HEK293 (cell line): ENCODE measurements at regions not wholly inside any gene's neighbourhood (a gene's known extent, or its start where the extent isn't known, plus 50 kb on each side); places are given as distances from the start of the nearest gene placed in this dataset.

Source experiments
- CTCF ChIA-PET: fragments of 350-600 bp; formaldehyde crosslinking; extraction: SDS; loops from one replicate; lab custom pipeline; 2021; ENCODE audit warnings: antibody characterized with exemption; lab: Yijun Ruan, JAX
- POLR2A ChIA-PET: fragments of 300-600 bp; formaldehyde crosslinking; extraction: SDS; loops from one replicate; lab custom pipeline; 2020; ENCODE audit warnings: antibody characterized with exemption, inconsistent platforms; lab: Yijun Ruan, JAX
- H3K27ac ChIP-seq: fragments of 200-500 bp; sonication (Bioruptor generic); 2 replicates; pipeline ENCODE4 v1.5.1; 2014; ENCODE audit warnings: low read depth, low read length, control low read depth, inconsistent platforms; ENCODE audit errors: extremely low read depth
- H3K36me3 ChIP-seq, 2 experiments: fragments of 200-500 bp in 1 of 2; sonication (Bioruptor generic) in 1 of 2; 1 replicate in 1 of 2; 2 replicates in 1 of 2; pipeline ENCODE4 v1.5.1; 2014 to 2017; ENCODE audit warnings: inconsistent platforms in 2 of 2, low read length in 2 of 2; ENCODE audit not compliant: control insufficient read depth in 2 of 2, insufficient read depth in 1 of 2
- H3K4me1 ChIP-seq: fragments of 200-500 bp; sonication (Bioruptor generic); 2 replicates; pipeline ENCODE4 v1.5.1; 2014; ENCODE audit warnings: mild to moderate bottlenecking, low read length, inconsistent platforms; ENCODE audit not compliant: control insufficient read depth, insufficient read depth
- H3K4me3 ChIP-seq: 2 replicates; pipeline ENCODE4 v1.5.1; 2011; ENCODE audit warnings: low read depth, mild to moderate bottlenecking, control low read depth, low read length, moderate library complexity
- H3K9me3 ChIP-seq: fragments of 200-500 bp; sonication (Bioruptor generic); 2 replicates; pipeline ENCODE4 v1.5.1; 2014; ENCODE audit warnings: low read depth, low read length, inconsistent platforms; ENCODE audit not compliant: control insufficient read depth, insufficient read depth
- PRDM1 ChIP-seq: fragments of 450-650 bp; formaldehyde crosslinking; IDR thresholded peaks from 2 replicates; pipeline ENCODE4; 2016; ENCODE audit warnings: missing biosample characterization, missing genetic modification characterization
- SCRT2 ChIP-seq: fragments of 450-650 bp; formaldehyde crosslinking; IDR thresholded peaks from 2 replicates; pipeline ENCODE4 v1.5.1; 2016; ENCODE audit warnings: missing biosample characterization, missing genetic modification characterization
- ZBTB17 ChIP-seq: fragments of 450-650 bp; formaldehyde crosslinking; IDR thresholded peaks from 2 replicates; pipeline ENCODE4 v1.5.1; 2016; ENCODE audit warnings: missing biosample characterization, missing genetic modification characterization
- ZNF10 ChIP-seq: fragments of 450-650 bp; formaldehyde crosslinking; IDR thresholded peaks from 2 replicates; pipeline ENCODE4 v1.5.1; 2017; ENCODE audit warnings: missing biosample characterization, missing genetic modification characterization
- ZNF121 ChIP-seq: fragments of 450-650 bp; formaldehyde crosslinking; IDR thresholded peaks from 2 replicates; pipeline ENCODE4 v1.5.1; 2016; ENCODE audit warnings: missing biosample characterization, missing genetic modification characterization
- ZNF138 ChIP-seq: fragments of 450-650 bp; formaldehyde crosslinking; IDR thresholded peaks from 2 replicates; pipeline ENCODE4 v1.5.1; 2016; ENCODE audit warnings: missing biosample characterization, missing genetic modification characterization, borderline replicate concordance
- ZNF169 ChIP-seq: fragments of 450-650 bp; formaldehyde crosslinking; IDR thresholded peaks from 2 replicates; pipeline ENCODE4 v1.5.1; 2016; ENCODE audit warnings: missing biosample characterization, missing genetic modification characterization
- ZNF221 ChIP-seq: fragments of 450-650 bp; formaldehyde crosslinking; IDR thresholded peaks from 2 replicates; pipeline ENCODE4 v1.5.1; 2017; ENCODE audit warnings: missing biosample characterization, missing genetic modification characterization, borderline replicate concordance
- ZNF354C ChIP-seq: fragments of 450-650 bp; formaldehyde crosslinking; IDR thresholded peaks from 2 replicates; pipeline ENCODE4 v1.5.1; 2016; ENCODE audit warnings: missing biosample characterization, missing genetic modification characterization, low read depth, borderline replicate concordance
- ZNF426 ChIP-seq: fragments of 450-650 bp; formaldehyde crosslinking; IDR thresholded peaks from 2 replicates; pipeline ENCODE4 v1.5.1; 2017; ENCODE audit warnings: missing biosample characterization, missing genetic modification characterization, mild to moderate bottlenecking, inconsistent platforms, moderate library complexity
- ZNF747 ChIP-seq: fragments of 450-650 bp; formaldehyde crosslinking; IDR thresholded peaks from 2 replicates; pipeline ENCODE4 v1.5.1; 2016; ENCODE audit warnings: missing biosample characterization, missing genetic modification characterization
- ZNF776 ChIP-seq: fragments of 450-650 bp; formaldehyde crosslinking; IDR thresholded peaks from 2 replicates; pipeline ENCODE4 v1.5.0; 2017; ENCODE audit warnings: missing biosample characterization, missing genetic modification characterization, borderline replicate concordance
- ZNF830 ChIP-seq: fragments of 450-650 bp; IDR thresholded peaks from 2 replicates; pipeline ENCODE4 v1.5.0; 2018; ENCODE audit warnings: missing biosample characterization, missing genetic modification characterization, low read depth, mild to moderate bottlenecking, moderate library complexity
- ZNF837 ChIP-seq: fragments of 450-650 bp; formaldehyde crosslinking; IDR thresholded peaks from 2 replicates; pipeline ENCODE4 v1.5.1; 2016; ENCODE audit warnings: missing biosample characterization, missing genetic modification characterization
- TF ChIP-seq, protein P1 (sequence below): fragments of 450-650 bp; formaldehyde crosslinking; IDR thresholded peaks from 2 replicates; pipeline ENCODE4 v1.5.1; 2016; ENCODE audit warnings: missing biosample characterization, missing genetic modification characterization
- TF ChIP-seq, protein P2 (sequence below): fragments of 450-650 bp; formaldehyde crosslinking; IDR thresholded peaks from 2 replicates; pipeline ENCODE4 v1.5.1; 2017; ENCODE audit warnings: missing biosample characterization, missing genetic modification characterization
- TF ChIP-seq, protein P3 (sequence below): fragments of 450-650 bp; formaldehyde crosslinking; IDR thresholded peaks from 2 replicates; pipeline ENCODE4 v1.5.0; 2017; ENCODE audit warnings: missing biosample characterization, missing genetic modification characterization, borderline replicate concordance
- TF ChIP-seq, protein P4 (sequence below): fragments of 450-650 bp; formaldehyde crosslinking; IDR thresholded peaks from 2 replicates; pipeline ENCODE4 v1.5.1; 2016; ENCODE audit warnings: missing biosample characterization, missing genetic modification characterization
- TF ChIP-seq, protein P5 (sequence below): fragments of 450-650 bp; formaldehyde crosslinking; IDR thresholded peaks from 2 replicates; pipeline ENCODE4 v1.5.1; 2016; ENCODE audit warnings: missing biosample characterization, missing genetic modification characterization
- TF ChIP-seq, protein P6 (sequence below): fragments of 450-650 bp; formaldehyde crosslinking; IDR thresholded peaks from 2 replicates; pipeline ENCODE4 v1.5.1; 2016; ENCODE audit warnings: missing biosample characterization, missing genetic modification characterization, low read depth
- TF ChIP-seq, protein P7 (sequence below): fragments of 450-650 bp; formaldehyde crosslinking; IDR thresholded peaks from 2 replicates; pipeline ENCODE4 v1.5.1; 2016; ENCODE audit warnings: missing biosample characterization, missing genetic modification characterization

DNA sequence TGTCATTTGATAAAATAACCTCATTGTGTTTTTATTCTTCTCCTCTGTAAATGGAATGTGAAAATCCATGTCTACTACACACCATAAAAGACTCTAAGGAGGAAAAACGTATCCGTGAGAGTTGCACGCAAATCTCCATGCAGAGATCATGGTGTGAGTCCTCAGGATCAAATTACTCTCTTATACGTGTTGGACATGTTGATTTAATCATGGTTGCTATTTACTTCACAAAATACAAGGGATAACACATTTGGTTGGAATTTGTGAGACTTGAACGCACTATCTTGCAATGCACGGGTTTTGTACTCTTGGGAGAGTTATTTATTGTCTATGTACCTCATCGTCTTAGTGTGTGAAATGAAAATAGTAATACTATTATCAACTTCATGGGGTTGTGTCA lies 128.0 kb upstream of the RASSF8 start:
- H3K36me3 ChIP-seq, result no peaks in the 10 kb centered on the region
- CTCF ChIA-PET, result interaction anchor here (0.6 kb wide), 1 partner anchor 18 kb away, joined by 3 read pairs; no protein-coding TSS in a partner anchor
- no peak overlapping the region for H3K27ac ChIP-seq
- POLR2A ChIA-PET, result no interaction called here
- H3K9me3 ChIP-seq, result no peaks in the 10 kb centered on the region
- TF ChIP-seq, protein P1, sequence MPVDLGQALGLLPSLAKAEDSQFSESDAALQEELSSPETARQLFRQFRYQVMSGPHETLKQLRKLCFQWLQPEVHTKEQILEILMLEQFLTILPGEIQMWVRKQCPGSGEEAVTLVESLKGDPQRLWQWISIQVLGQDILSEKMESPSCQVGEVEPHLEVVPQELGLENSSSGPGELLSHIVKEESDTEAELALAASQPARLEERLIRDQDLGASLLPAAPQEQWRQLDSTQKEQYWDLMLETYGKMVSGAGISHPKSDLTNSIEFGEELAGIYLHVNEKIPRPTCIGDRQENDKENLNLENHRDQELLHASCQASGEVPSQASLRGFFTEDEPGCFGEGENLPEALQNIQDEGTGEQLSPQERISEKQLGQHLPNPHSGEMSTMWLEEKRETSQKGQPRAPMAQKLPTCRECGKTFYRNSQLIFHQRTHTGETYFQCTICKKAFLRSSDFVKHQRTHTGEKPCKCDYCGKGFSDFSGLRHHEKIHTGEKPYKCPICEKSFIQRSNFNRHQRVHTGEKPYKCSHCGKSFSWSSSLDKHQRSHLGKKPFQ, result 0 out of 2 replicates have a peak, but pooled peaks have one; percentile 12
- TF ChIP-seq SCRT2 (tag by site-specific recombination) (0 out of 2 replicates have a peak, but pooled peaks have one; percentile 37), ZBTB17 (tag by site-specific recombination) (0 out of 2 replicates have a peak, but pooled peaks have one; percentile 27)
- TF ChIP-seq, protein P2, sequence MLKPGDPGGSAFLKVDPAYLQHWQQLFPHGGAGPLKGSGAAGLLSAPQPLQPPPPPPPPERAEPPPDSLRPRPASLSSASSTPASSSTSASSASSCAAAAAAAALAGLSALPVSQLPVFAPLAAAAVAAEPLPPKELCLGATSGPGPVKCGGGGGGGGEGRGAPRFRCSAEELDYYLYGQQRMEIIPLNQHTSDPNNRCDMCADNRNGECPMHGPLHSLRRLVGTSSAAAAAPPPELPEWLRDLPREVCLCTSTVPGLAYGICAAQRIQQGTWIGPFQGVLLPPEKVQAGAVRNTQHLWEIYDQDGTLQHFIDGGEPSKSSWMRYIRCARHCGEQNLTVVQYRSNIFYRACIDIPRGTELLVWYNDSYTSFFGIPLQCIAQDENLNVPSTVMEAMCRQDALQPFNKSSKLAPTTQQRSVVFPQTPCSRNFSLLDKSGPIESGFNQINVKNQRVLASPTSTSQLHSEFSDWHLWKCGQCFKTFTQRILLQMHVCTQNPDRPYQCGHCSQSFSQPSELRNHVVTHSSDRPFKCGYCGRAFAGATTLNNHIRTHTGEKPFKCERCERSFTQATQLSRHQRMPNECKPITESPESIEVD (tag by site-specific recombination), result peak; percentile 41
- TF ChIP-seq, protein P3, sequence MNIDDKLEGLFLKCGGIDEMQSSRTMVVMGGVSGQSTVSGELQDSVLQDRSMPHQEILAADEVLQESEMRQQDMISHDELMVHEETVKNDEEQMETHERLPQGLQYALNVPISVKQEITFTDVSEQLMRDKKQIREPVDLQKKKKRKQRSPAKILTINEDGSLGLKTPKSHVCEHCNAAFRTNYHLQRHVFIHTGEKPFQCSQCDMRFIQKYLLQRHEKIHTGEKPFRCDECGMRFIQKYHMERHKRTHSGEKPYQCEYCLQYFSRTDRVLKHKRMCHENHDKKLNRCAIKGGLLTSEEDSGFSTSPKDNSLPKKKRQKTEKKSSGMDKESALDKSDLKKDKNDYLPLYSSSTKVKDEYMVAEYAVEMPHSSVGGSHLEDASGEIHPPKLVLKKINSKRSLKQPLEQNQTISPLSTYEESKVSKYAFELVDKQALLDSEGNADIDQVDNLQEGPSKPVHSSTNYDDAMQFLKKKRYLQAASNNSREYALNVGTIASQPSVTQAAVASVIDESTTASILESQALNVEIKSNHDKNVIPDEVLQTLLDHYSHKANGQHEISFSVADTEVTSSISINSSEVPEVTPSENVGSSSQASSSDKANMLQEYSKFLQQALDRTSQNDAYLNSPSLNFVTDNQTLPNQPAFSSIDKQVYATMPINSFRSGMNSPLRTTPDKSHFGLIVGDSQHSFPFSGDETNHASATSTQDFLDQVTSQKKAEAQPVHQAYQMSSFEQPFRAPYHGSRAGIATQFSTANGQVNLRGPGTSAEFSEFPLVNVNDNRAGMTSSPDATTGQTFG (tag by site-specific recombination), result no peak
- no peak overlapping the region for H3K4me3 ChIP-seq
- H3K4me1 ChIP-seq, result 0 out of 2 replicates have a peak, but pooled peaks cover 3% of the 10 kb centered on the region

DNA sequence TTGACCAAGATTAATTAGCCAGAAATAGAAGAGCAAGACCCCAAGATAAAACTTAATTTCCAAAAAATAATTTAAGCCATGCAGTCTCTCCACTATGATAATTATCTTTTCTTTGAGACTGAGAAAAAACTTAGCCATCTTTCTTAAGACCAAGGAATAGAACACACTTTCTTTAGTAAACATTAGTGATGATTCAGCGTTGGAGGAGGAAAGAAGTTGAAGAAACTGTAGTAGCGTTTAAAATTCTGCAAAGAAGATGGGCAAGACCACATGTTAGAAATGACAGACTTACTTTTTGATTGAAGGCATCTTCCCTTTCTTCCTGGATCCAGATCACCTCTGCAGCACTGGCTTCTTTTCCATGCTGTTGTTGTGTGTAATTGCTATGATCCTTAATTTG lies 124.8 kb upstream of the RASSF8 start:
- Histone ChIP-seq H3K4me3 (no peak overlapping the region), H3K36me3 (no peaks in the 10 kb centered on the region), H3K4me1 (0 out of 2 replicates have a peak, but pooled peaks cover 5% of the 10 kb centered on the region), H3K27ac (no peak overlapping the region), H3K9me3 (no peaks in the 10 kb centered on the region)
- CTCF ChIA-PET, result no interaction called here
- POLR2A ChIA-PET, result no interaction called here
- TF ChIP-seq, protein P4, sequence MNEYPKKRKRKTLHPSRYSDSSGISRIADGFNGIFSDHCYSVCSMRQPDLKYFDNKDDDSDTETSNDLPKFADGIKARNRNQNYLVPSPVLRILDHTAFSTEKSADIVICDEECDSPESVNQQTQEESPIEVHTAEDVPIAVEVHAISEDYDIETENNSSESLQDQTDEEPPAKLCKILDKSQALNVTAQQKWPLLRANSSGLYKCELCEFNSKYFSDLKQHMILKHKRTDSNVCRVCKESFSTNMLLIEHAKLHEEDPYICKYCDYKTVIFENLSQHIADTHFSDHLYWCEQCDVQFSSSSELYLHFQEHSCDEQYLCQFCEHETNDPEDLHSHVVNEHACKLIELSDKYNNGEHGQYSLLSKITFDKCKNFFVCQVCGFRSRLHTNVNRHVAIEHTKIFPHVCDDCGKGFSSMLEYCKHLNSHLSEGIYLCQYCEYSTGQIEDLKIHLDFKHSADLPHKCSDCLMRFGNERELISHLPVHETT (tag by site-specific recombination), result no peak
- TF ChIP-seq, protein P5, sequence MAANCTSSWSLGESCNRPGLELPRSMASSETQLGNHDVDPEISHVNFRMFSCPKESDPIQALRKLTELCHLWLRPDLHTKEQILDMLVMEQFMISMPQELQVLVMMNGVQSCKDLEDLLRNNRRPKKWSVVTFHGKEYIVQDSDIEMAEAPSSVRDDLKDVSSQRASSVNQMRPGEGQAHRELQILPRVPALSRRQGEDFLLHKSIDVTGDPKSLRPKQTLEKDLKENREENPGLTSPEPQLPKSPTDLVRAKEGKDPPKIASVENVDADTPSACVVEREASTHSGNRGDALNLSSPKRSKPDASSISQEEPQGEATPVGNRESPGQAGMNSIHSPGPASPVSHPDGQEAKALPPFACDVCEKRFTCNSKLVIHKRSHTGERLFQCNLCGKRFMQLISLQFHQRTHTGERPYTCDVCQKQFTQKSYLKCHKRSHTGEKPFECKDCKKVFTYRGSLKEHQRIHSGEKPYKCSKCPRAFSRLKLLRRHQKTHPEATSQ (tag by site-specific recombination), result no peak
- TF ChIP-seq, protein P6, sequence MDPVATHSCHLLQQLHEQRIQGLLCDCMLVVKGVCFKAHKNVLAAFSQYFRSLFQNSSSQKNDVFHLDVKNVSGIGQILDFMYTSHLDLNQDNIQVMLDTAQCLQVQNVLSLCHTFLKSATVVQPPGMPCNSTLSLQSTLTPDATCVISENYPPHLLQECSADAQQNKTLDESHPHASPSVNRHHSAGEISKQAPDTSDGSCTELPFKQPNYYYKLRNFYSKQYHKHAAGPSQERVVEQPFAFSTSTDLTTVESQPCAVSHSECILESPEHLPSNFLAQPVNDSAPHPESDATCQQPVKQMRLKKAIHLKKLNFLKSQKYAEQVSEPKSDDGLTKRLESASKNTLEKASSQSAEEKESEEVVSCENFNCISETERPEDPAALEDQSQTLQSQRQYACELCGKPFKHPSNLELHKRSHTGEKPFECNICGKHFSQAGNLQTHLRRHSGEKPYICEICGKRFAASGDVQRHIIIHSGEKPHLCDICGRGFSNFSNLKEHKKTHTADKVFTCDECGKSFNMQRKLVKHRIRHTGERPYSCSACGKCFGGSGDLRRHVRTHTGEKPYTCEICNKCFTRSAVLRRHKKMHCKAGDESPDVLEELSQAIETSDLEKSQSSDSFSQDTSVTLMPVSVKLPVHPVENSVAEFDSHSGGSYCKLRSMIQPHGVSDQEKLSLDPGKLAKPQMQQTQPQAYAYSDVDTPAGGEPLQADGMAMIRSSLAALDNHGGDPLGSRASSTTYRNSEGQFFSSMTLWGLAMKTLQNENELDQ (tag by site-specific recombination), result no peak
- TF ChIP-seq, protein P7, sequence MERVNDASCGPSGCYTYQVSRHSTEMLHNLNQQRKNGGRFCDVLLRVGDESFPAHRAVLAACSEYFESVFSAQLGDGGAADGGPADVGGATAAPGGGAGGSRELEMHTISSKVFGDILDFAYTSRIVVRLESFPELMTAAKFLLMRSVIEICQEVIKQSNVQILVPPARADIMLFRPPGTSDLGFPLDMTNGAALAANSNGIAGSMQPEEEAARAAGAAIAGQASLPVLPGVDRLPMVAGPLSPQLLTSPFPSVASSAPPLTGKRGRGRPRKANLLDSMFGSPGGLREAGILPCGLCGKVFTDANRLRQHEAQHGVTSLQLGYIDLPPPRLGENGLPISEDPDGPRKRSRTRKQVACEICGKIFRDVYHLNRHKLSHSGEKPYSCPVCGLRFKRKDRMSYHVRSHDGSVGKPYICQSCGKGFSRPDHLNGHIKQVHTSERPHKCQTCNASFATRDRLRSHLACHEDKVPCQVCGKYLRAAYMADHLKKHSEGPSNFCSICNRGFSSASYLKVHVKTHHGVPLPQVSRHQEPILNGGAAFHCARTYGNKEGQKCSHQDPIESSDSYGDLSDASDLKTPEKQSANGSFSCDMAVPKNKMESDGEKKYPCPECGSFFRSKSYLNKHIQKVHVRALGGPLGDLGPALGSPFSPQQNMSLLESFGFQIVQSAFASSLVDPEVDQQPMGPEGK, result no peak
- TF ChIP-seq ZNF837 (tag by site-specific recombination) (no peak), ZNF138 (tag by site-specific recombination) (no peak), ZNF221 (tag by site-specific recombination) (no peak), ZNF426 (tag by site-specific recombination) (no peak), ZNF10 (tag by site-specific recombination) (no peak), ZNF169 (no peak), ZNF747 (tag by site-specific recombination) (no peak), ZNF354C (tag by site-specific recombination) (no peak), ZNF830 (tag by site-specific recombination) (no peak), PRDM1 (tag by site-specific recombination) (no peak), ZNF121 (tag by site-specific recombination) (no peak), ZNF776 (tag by site-specific recombination) (no peak)
